ENCODE measurements at regions not wholly inside any gene's neighbourhood (a gene's known extent, or its start where the extent isn't known, plus 50 kb on each side); places are given as distances from the start of the nearest gene placed in this dataset.

GRCh38 chr3:25872200-25872877 lies 82.4 kb downstream of the OXSM start:
- Histone ChIP-seq H3K36me3 (replicated peaks in 1 of 2; ENCODE audit: control insufficient read depth in 1 of 2, insufficient read depth in 2 of 2, low read length in 1 of 2) (no peaks in the 10 kb centered on the region), H3F3A (replicated peaks; ENCODE audit: insufficient read depth) (no peaks in the 10 kb centered on the region), H3K4me3 (ENCODE audit: low read depth in 2 of 2, low read length in 1 of 2) (no peak overlapping the region), H3K4me1 (ENCODE audit: control insufficient read depth in 1 of 2, insufficient read depth in 2 of 2, low read depth in 1 of 2, low read length in 1 of 2) (no peaks in the 10 kb centered on the region), H3K9me3 (no peaks in the 10 kb centered on the region), H2AFZ (ENCODE audit: low read depth) (peak overlapping the region; percentile 3; the same call in 1 of the 2 replicates), H3K9me2 (no peaks in the 10 kb centered on the region; the same call in 1 of the 2 replicates), H4K20me1 (ENCODE audit: insufficient read depth) (no peaks in the 10 kb centered on the region), H3K9ac (no peak overlapping the region), H3K27ac (ENCODE audit: low read depth in 2 of 2, low read length in 1 of 2) (no peak overlapping the region), H3K79me2 (ENCODE audit: insufficient read depth) (no peaks in the 10 kb centered on the region), H3K27me3 (ENCODE audit: insufficient read depth) (no peaks in the 10 kb centered on the region), H3K4me2 (no peak overlapping the region)
- no peak for DNase-seq
- TF ChIP-seq EZH2phosphoT487 (IDR thresholded peaks at IDR 0.05; ENCODE audit: borderline replicate concordance, low read depth) (no peak), YY1 (IDR thresholded peaks at IDR 0.05; ENCODE audit: low read depth) (no peak), ELF1 (IDR thresholded peaks at IDR 0.05) (no peak), IRF3 (IDR thresholded peaks at IDR 0.05; ENCODE audit: low read depth, low read length) (no peak), USF1 (IDR thresholded peaks at IDR 0.05; ENCODE audit: borderline replicate concordance, low read depth) (no peak), MXI1 (IDR thresholded peaks at IDR 0.05; ENCODE audit: low read depth, low read length) (no peak), RFX5 (IDR thresholded peaks at IDR 0.05; ENCODE audit: low read length) (no peak), RCOR1 (IDR thresholded peaks at IDR 0.05; ENCODE audit: low read length) (no peak)
- TF ChIP-seq, protein P1, sequence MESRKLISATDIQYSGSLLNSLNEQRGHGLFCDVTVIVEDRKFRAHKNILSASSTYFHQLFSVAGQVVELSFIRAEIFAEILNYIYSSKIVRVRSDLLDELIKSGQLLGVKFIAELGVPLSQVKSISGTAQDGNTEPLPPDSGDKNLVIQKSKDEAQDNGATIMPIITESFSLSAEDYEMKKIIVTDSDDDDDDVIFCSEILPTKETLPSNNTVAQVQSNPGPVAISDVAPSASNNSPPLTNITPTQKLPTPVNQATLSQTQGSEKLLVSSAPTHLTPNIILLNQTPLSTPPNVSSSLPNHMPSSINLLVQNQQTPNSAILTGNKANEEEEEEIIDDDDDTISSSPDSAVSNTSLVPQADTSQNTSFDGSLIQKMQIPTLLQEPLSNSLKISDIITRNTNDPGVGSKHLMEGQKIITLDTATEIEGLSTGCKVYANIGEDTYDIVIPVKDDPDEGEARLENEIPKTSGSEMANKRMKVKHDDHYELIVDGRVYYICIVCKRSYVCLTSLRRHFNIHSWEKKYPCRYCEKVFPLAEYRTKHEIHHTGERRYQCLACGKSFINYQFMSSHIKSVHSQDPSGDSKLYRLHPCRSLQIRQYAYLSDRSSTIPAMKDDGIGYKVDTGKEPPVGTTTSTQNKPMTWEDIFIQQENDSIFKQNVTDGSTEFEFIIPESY (IDR thresholded peaks at IDR 0.05; ENCODE audit: borderline replicate concordance, low read depth) = no peak
- POLR2A ChIA-PET = no interaction called here
- CTCF ChIA-PET = interaction anchor here (1.1 to 2.5 kb wide), 2 partner anchors 15 to 841 kb away, joined by 3 to 8 read pairs; no protein-coding TSS in a partner anchor
- 42% methylated on average over 3 of the region's 3 CpGs for WGBS (ENCODE audit: low lambda C conversion rate)

DNA sequence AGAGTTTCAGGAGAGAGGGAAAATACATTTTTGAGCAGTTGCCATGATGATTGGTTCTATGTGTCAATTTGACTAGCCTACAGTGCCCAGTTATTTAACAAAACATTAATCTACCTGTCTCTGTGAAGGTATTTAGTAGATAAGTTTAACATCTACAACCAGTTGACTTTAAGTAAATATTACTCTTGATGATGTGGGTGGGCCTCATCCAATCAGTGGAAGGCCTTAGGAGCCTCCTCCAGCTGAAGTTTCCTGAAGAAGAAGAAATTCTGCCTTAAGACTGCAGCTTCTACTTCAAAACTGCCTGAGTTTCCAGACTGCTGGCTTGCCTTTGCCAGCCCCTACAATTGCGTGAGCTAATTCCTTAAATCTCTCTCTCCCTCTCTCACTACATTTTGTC lies 93.6 kb downstream of the OXSM start:
- no peak overlapping the region for H3K4me3 ChIP-seq (ENCODE audit: low read depth in 2 of 2, low read length in 1 of 2)
- no peaks in the 10 kb centered on the region for H3K79me2 ChIP-seq (ENCODE audit: insufficient read depth)
- H3K9me2 ChIP-seq = no peaks in the 10 kb centered on the region
- no peak overlapping the region for H3K27ac ChIP-seq (ENCODE audit: low read depth in 2 of 2, low read length in 1 of 2)
- no peaks in the 10 kb centered on the region for H3F3A ChIP-seq (replicated peaks; ENCODE audit: insufficient read depth)
- H3K9me3 ChIP-seq = no peaks in the 10 kb centered on the region
- DNase-seq = no peak
- H2AFZ ChIP-seq (ENCODE audit: low read depth) = no peak overlapping the region
- no peaks in the 10 kb centered on the region for H4K20me1 ChIP-seq (ENCODE audit: insufficient read depth)
- POLR2A ChIA-PET = no interaction called here
- no peak overlapping the region for H3K4me2 ChIP-seq
- H3K27me3 ChIP-seq (ENCODE audit: insufficient read depth) = no peaks in the 10 kb centered on the region; the same call in 1 of the 2 replicates
- no peaks in the 10 kb centered on the region for H3K4me1 ChIP-seq (ENCODE audit: control insufficient read depth in 1 of 2, insufficient read depth in 2 of 2, low read depth in 1 of 2, low read length in 1 of 2)
- H3K9ac ChIP-seq = no peak overlapping the region
- CTCF ChIA-PET = no interaction called here
- H3K36me3 ChIP-seq (replicated peaks in 1 of 2; ENCODE audit: control insufficient read depth in 1 of 2, insufficient read depth in 2 of 2, low read length in 1 of 2) = no peaks in the 10 kb centered on the region
- WGBS (ENCODE audit: low lambda C conversion rate) = 80% methylated on average over 1 of the region's 1 CpG
- TF ChIP-seq YY1 (IDR thresholded peaks at IDR 0.05; ENCODE audit: low read depth) (no peak), USF1 (IDR thresholded peaks at IDR 0.05; ENCODE audit: borderline replicate concordance, low read depth) (no peak), CTCF (IDR thresholded peaks at IDR 0.05) (no peak), MXI1 (IDR thresholded peaks at IDR 0.05; ENCODE audit: low read depth, low read length) (no peak), RFX5 (IDR thresholded peaks at IDR 0.05; ENCODE audit: low read length) (no peak)
- TF ChIP-seq, protein P2, sequence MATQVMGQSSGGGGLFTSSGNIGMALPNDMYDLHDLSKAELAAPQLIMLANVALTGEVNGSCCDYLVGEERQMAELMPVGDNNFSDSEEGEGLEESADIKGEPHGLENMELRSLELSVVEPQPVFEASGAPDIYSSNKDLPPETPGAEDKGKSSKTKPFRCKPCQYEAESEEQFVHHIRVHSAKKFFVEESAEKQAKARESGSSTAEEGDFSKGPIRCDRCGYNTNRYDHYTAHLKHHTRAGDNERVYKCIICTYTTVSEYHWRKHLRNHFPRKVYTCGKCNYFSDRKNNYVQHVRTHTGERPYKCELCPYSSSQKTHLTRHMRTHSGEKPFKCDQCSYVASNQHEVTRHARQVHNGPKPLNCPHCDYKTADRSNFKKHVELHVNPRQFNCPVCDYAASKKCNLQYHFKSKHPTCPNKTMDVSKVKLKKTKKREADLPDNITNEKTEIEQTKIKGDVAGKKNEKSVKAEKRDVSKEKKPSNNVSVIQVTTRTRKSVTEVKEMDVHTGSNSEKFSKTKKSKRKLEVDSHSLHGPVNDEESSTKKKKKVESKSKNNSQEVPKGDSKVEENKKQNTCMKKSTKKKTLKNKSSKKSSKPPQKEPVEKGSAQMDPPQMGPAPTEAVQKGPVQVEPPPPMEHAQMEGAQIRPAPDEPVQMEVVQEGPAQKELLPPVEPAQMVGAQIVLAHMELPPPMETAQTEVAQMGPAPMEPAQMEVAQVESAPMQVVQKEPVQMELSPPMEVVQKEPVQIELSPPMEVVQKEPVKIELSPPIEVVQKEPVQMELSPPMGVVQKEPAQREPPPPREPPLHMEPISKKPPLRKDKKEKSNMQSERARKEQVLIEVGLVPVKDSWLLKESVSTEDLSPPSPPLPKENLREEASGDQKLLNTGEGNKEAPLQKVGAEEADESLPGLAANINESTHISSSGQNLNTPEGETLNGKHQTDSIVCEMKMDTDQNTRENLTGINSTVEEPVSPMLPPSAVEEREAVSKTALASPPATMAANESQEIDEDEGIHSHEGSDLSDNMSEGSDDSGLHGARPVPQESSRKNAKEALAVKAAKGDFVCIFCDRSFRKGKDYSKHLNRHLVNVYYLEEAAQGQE (IDR thresholded peaks at IDR 0.05; ENCODE audit: low read depth, low read length) = no peak
- TF ChIP-seq, protein P1 (IDR thresholded peaks at IDR 0.05; ENCODE audit: borderline replicate concordance, low read depth) = no peak

Measured in SK-N-SH (cell line).